GM12891 (cell line): ENCODE measurements at regions not wholly inside any gene's neighbourhood (a gene's known extent, or its start where the extent isn't known, plus 50 kb on each side); places are given as distances from the start of the nearest gene placed in this dataset.

Source experiments
- PAX5 ChIP-seq: IDR thresholded peaks from 2 replicates; pipeline ENCODE4 v1.6.1; 2011; ENCODE audit warnings: low read length, moderate library complexity, mild to moderate bottlenecking; ENCODE audit not compliant: insufficient read depth, severe bottlenecking
- POLR2A ChIP-seq: IDR thresholded peaks from 2 replicates; pipeline ENCODE4 v1.6.1; 2011; ENCODE audit warnings: low read depth, low read length, control low read depth
- POLR2AphosphoS5 ChIP-seq: IDR thresholded peaks from 2 replicates; pipeline ENCODE4 v1.6.1; 2011; ENCODE audit warnings: low read depth, low read length, control low read depth
- TAF1 ChIP-seq: IDR thresholded peaks from 2 replicates; pipeline ENCODE4 v1.6.1; 2011; ENCODE audit warnings: low read depth, low read length, control low read depth

DNA sequence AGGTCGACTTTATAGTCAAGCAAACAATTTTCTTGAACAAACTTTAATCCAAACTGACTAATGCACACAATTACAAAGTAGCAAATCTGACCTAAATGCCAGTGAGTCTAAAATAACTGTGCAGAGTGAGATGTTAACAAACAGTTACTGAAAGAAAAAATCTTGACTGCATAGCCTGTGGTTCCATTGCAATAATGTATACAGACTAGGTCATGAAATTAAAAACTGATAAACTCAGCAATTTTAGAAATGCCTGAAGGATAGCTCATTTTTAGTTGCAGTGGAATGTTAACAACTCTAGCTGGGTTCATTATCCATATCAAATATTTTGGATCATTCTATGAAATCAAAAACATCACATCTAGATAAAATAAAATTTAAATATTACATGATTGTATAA lies 73.4 kb upstream of the CDH12 start:
- TF ChIP-seq POLR2AphosphoS5 (no peak), TAF1 (no peak), POLR2A (no peak), PAX5 (no peak)
